Endodermal cell (in vitro differentiated cells): ENCODE measurements at regions not wholly inside any gene's neighbourhood (a gene's known extent, or its start where the extent isn't known, plus 50 kb on each side); places are given as distances from the start of the nearest gene placed in this dataset.
"Not testable (repeated sequence)": the region's sequence is repeated elsewhere in the genome, so short reads cannot be mapped to it uniquely, and the experiment has no call there.

Experiments
- DNase-seq: peaks from one replicate; pipeline ENCODE4 v3.0.0-alpha.2; 2017
- H3K27ac ChIP-seq: 2 replicates; pipeline ENCODE4 v1.5.1; 2013; ENCODE audit warnings: mild to moderate bottlenecking, low read depth, low read length, moderate library complexity
- H3K27me3 ChIP-seq: 2 replicates; pipeline ENCODE4 v1.6.1; 2013; ENCODE audit warnings: mild to moderate bottlenecking, low read length, moderate library complexity; ENCODE audit not compliant: insufficient read depth, control insufficient read depth, poor library complexity, severe bottlenecking
- H3K36me3 ChIP-seq: 2 replicates; pipeline ENCODE4 v1.7.0; 2013; ENCODE audit warnings: mild to moderate bottlenecking, low read length, moderate library complexity; ENCODE audit not compliant: control insufficient read depth, insufficient read depth
- H3K4me1 ChIP-seq: one replicate; pipeline ENCODE4 v1.7.0; 2013; ENCODE audit warnings: low read length; ENCODE audit not compliant: control insufficient read depth, insufficient read depth
- H3K4me3 ChIP-seq: 2 replicates; pipeline ENCODE4 v1.5.1; 2013; ENCODE audit warnings: mild to moderate bottlenecking, low read length, moderate library complexity
- H3K9ac ChIP-seq: 2 replicates; pipeline ENCODE4 v1.6.1; 2013; ENCODE audit warnings: mild to moderate bottlenecking, low read length, moderate library complexity; ENCODE audit not compliant: poor library complexity, severe bottlenecking; ENCODE audit errors: extremely low read depth
- H3K9me3 ChIP-seq: 2 replicates; pipeline ENCODE4 v1.6.1; 2013; ENCODE audit warnings: mild to moderate bottlenecking, low read length, moderate library complexity; ENCODE audit not compliant: control insufficient read depth
- H3K27ac Mint-ChIP-seq: 2 replicates; pipeline ENCODE4 v1.8.0; 2020; ENCODE audit warnings: mixed read lengths
- H3K27me3 Mint-ChIP-seq: 2 replicates; pipeline ENCODE4 v1.8.0; 2021; ENCODE audit warnings: mild to moderate bottlenecking, mixed read lengths; ENCODE audit not compliant: insufficient read depth
- H3K36me3 Mint-ChIP-seq: 2 replicates; pipeline ENCODE4 v1.8.0; 2020; ENCODE audit warnings: low read depth, mixed read lengths
- H3K4me1 Mint-ChIP-seq: 2 replicates; pipeline ENCODE4 v1.8.0; 2020; ENCODE audit warnings: mixed read lengths
- H3K4me3 Mint-ChIP-seq: 2 replicates; pipeline ENCODE4 v1.8.0; 2020; ENCODE audit warnings: mild to moderate bottlenecking, moderate library complexity, mixed read lengths
- H3K9me3 Mint-ChIP-seq: 2 replicates; pipeline ENCODE4 v1.8.0; 2020; ENCODE audit warnings: mild to moderate bottlenecking, mixed read lengths
- CTCF ChIP-seq: fragments of 200-600 bp; sonication (generic); conservative IDR thresholded peaks from 2 replicates; pipeline ENCODE4 v1.5.0; 2021; ENCODE audit warnings: antibody characterized with exemption, mild to moderate bottlenecking
- WGBS, 2 experiments: methylation state at CpG; one replicate each; pipeline versions ENCODE4 v1.1.5 to v1.1.7; 2013; ENCODE audit warnings: missing lambda C conversion rate in 2 of 2, mixed read lengths in 1 of 2; ENCODE audit not compliant: insufficient coverage in 1 of 2, insufficient read length in 1 of 2; 5-methylcytosine and 5-hydroxymethylcytosine counted together

- 100% methylated on average over 2 of the region's 3 CpGs; no CpG with 5 or more reads in 1 of the 2 experiments for WGBS, 2 experiments
- H3K27me3 ChIP-seq: no peaks in the 10 kb centered on the region
- no peak overlapping the region for H3K27ac Mint-ChIP-seq
- no peak overlapping the region for H3K4me3 ChIP-seq
- H3K4me1 ChIP-seq: no peaks in the 10 kb centered on the region
- H3K4me1 Mint-ChIP-seq: peaks cover 2% of the 10 kb centered on the region
- H3K9me3 Mint-ChIP-seq: no peaks in the 10 kb centered on the region
- no peaks in the 10 kb centered on the region for H3K27me3 Mint-ChIP-seq
- H3K4me3 Mint-ChIP-seq: no peak overlapping the region
- DNase-seq: no peak
- no peak for TF ChIP-seq CTCF
- no peak overlapping the region for H3K9ac ChIP-seq
- no peaks in the 10 kb centered on the region for H3K36me3 Mint-ChIP-seq
- H3K9me3 ChIP-seq: no peaks in the 10 kb centered on the region
- no peak overlapping the region for H3K27ac ChIP-seq
- no peaks in the 10 kb centered on the region for H3K36me3 ChIP-seq
Observed at GRCh38 chr6:101146389-101146788, 247.1 kb upstream of the GRIK2 start.

GRCh38 chr6:101150226-101150625, 243.3 kb upstream of the GRIK2 start:
- H3K36me3 Mint-ChIP-seq: no peaks in the 10 kb centered on the region
- H3K9me3 Mint-ChIP-seq: no peaks in the 10 kb centered on the region
- TF ChIP-seq CTCF: no peak
- no peak overlapping the region for H3K4me3 Mint-ChIP-seq
- no peaks in the 10 kb centered on the region for H3K9me3 ChIP-seq
- H3K36me3 ChIP-seq: no peaks in the 10 kb centered on the region
- peaks cover 2% of the 10 kb centered on the region for H3K4me1 Mint-ChIP-seq
- H3K27ac ChIP-seq: no peak overlapping the region
- DNase-seq: peak; percentile 47
- no peak overlapping the region for H3K27ac Mint-ChIP-seq
- H3K4me1 ChIP-seq: no peaks in the 10 kb centered on the region
- no peaks in the 10 kb centered on the region for H3K27me3 ChIP-seq
- H3K27me3 Mint-ChIP-seq: no peaks in the 10 kb centered on the region
- no peak overlapping the region for H3K4me3 ChIP-seq
- H3K9ac ChIP-seq: no peak overlapping the region

- not testable (repeated sequence) for H3K9me3 Mint-ChIP-seq, H3K27ac Mint-ChIP-seq, DNase-seq, H3K36me3 Mint-ChIP-seq, H3K4me1 Mint-ChIP-seq, H3K9ac ChIP-seq, H3K4me1 ChIP-seq, H3K27me3 Mint-ChIP-seq, H3K27me3 ChIP-seq, H3K36me3 ChIP-seq, H3K4me3 ChIP-seq, H3K9me3 ChIP-seq, H3K27ac ChIP-seq, H3K4me3 Mint-ChIP-seq
- 94% methylated on average over 11 of the region's 11 CpGs for WGBS, 2 experiments
Observed at GRCh38 chr6:101157638-101158037, 235.9 kb upstream of the GRIK2 start.

- Histone ChIP-seq H3K4me3 (no peak overlapping the region), H3K9me3 (no peaks in the 10 kb centered on the region), H3K36me3 (no peaks in the 10 kb centered on the region), H3K27me3 (no peaks in the 10 kb centered on the region), H3K4me1 (no peaks in the 10 kb centered on the region), H3K9ac (no peak overlapping the region), H3K27ac (no peak overlapping the region)
- Mint-ChIP-seq H3K36me3 (no peaks in the 10 kb centered on the region), H3K4me3 (no peak overlapping the region), H3K27me3 (no peaks in the 10 kb centered on the region), H3K4me1 (no peaks in the 10 kb centered on the region), H3K27ac (no peak overlapping the region), H3K9me3 (no peaks in the 10 kb centered on the region)
- WGBS, 2 experiments: 75 to 79% methylated on average over 2 to 3 of the region's 3 CpGs
- no peak for TF ChIP-seq CTCF
- DNase-seq: no peak
Observed at GRCh38 chr6:101163611-101164010, 229.9 kb upstream of the GRIK2 start.
